Lower lobe of right lung (tissue), 2 donors: ENCODE measurements at regions not wholly inside any gene's neighbourhood (a gene's known extent, or its start where the extent isn't known, plus 50 kb on each side); places are given as distances from the start of the nearest gene placed in this dataset.

Experiments used
- ATAC-seq, 2 donors: fragments of 200-7000 bp; cut with Tn5 transposase; one replicate each; pipeline ENCODE4 v1.9.1; 2020 to 2022; ENCODE audit warnings: mild to moderate bottlenecking in 2 of 2, moderate library complexity in 2 of 2
- DNase-seq: peaks from one replicate; pipeline ENCODE4 v3.0.0-alpha.2; 2020
- H3K27ac ChIP-seq: fragments of 200-600 bp; one replicate; pipeline ENCODE4 v1.8.0; 2022
- H3K27me3 ChIP-seq: fragments of 200-600 bp; one replicate; pipeline ENCODE4 v1.8.0; 2022; ENCODE audit warnings: low read depth
- H3K36me3 ChIP-seq: fragments of 200-600 bp; one replicate; pipeline ENCODE4 v1.8.0; 2022; ENCODE audit warnings: mild to moderate bottlenecking
- H3K4me1 ChIP-seq: fragments of 200-600 bp; one replicate; pipeline ENCODE4 v1.8.0; 2022
- H3K4me3 ChIP-seq: fragments of 200-600 bp; one replicate; pipeline ENCODE4 v1.8.0; 2022; ENCODE audit warnings: mild to moderate bottlenecking
- H3K9me3 ChIP-seq: fragments of 200-600 bp; one replicate; pipeline ENCODE4 v1.8.0; 2022
- CTCF ChIP-seq: fragments of 200-600 bp; IDR thresholded peaks from one replicate; pipeline ENCODE4 v1.8.0; 2022; ENCODE audit warnings: antibody characterized with exemption, mild to moderate bottlenecking
- intact Hi-C: fragments of 100-400 bp; cut with DNase I; formaldehyde crosslinking; loops from one replicate; pipeline ENCODE4 v1.11.0; 2022
- donor health status: DM: no; HTN: yes; CAD: no; lungs with severe emphysema.

- intact Hi-C loops: loop anchor here (10.0 kb wide), 1 partner anchor 281 kb away; no protein-coding TSS in a partner anchor
- Histone ChIP-seq H3K4me3 (no peak overlapping the region), H3K36me3 (no peaks in the 10 kb centered on the region), H3K27ac (no peak overlapping the region), H3K4me1 (peaks cover 25% of the 10 kb centered on the region), H3K9me3 (no peaks in the 10 kb centered on the region), H3K27me3 (peaks cover 24% of the 10 kb centered on the region)
- no peak for ATAC-seq
- no peak for DNase-seq
- TF ChIP-seq CTCF: no peak
Observed at GRCh38 chr15:31485911-31486461, 159.4 kb downstream of the KLF13 start.

GRCh38 chr15:31486506-31486905, 159.9 kb downstream of the KLF13 start:
- ATAC-seq: no peak
- TF ChIP-seq CTCF: no peak
- intact Hi-C loops: loop anchor here (10.0 kb wide), 1 partner anchor 282 kb away; no protein-coding TSS in a partner anchor

GRCh38 chr15:31486906-31487695, 160.5 kb downstream of the KLF13 start:
- H3K27me3 ChIP-seq: peaks cover 20% of the 10 kb centered on the region
- ATAC-seq (no peak), DNase-seq (no peak)
- intact Hi-C loops: loop anchor here (10.0 kb wide), 1 partner anchor 282 kb away; no protein-coding TSS in a partner anchor
- H3K9me3 ChIP-seq: peaks cover 6% of the 10 kb centered on the region
- no peak for TF ChIP-seq CTCF
- H3K4me1 ChIP-seq: peaks cover 25% of the 10 kb centered on the region
- no peaks in the 10 kb centered on the region for H3K36me3 ChIP-seq
- H3K27ac ChIP-seq: no peak overlapping the region
- no peak overlapping the region for H3K4me3 ChIP-seq

More at GRCh38 chr15:31486506-31486905, 159.9 kb downstream of the KLF13 start:
- no peak for DNase-seq
- no peaks in the 10 kb centered on the region for H3K36me3 ChIP-seq
- no peak overlapping the region for H3K27ac ChIP-seq
- no peaks in the 10 kb centered on the region for H3K9me3 ChIP-seq
- no peak overlapping the region for H3K4me3 ChIP-seq
- H3K27me3 ChIP-seq: peaks cover 24% of the 10 kb centered on the region
- H3K4me1 ChIP-seq: peaks cover 25% of the 10 kb centered on the region

- H3K4me1 ChIP-seq: peaks cover 25% of the 10 kb centered on the region
- H3K4me3 ChIP-seq: no peak overlapping the region
- no peak overlapping the region for H3K27ac ChIP-seq
- intact Hi-C loops: loop anchor here (10.0 kb wide), 1 partner anchor 283 kb away; no protein-coding TSS in a partner anchor
- no peaks in the 10 kb centered on the region for H3K36me3 ChIP-seq
- peaks cover 6% of the 10 kb centered on the region for H3K9me3 ChIP-seq
- H3K27me3 ChIP-seq: peaks cover 12% of the 10 kb centered on the region
- TF ChIP-seq CTCF: no peak
- ATAC-seq (peak in 1 of 2 donors; percentile 3), DNase-seq (no peak)
Observed at GRCh38 chr15:31487811-31488436, 161.3 kb downstream of the KLF13 start.

- no peak overlapping the region for H3K4me3 ChIP-seq
- DNase-seq (no peak), ATAC-seq (peak; percentile 89 to 90)
- intact Hi-C loops: loop anchor here (10.0 kb wide), 1 partner anchor 284 kb away; no protein-coding TSS in a partner anchor
- peaks cover 25% of the 10 kb centered on the region for H3K4me1 ChIP-seq
- peaks cover 6% of the 10 kb centered on the region for H3K9me3 ChIP-seq
- H3K27ac ChIP-seq: peak overlapping the region; percentile 33
- TF ChIP-seq CTCF: peak; percentile 91
- H3K36me3 ChIP-seq: no peaks in the 10 kb centered on the region
- peaks cover 11% of the 10 kb centered on the region for H3K27me3 ChIP-seq
Observed at GRCh38 chr15:31488437-31489204, 162.0 kb downstream of the KLF13 start.
